DOHH2 (cell line): ENCODE measurements at regions not wholly inside any gene's neighbourhood (a gene's known extent, or its start where the extent isn't known, plus 50 kb on each side); places are given as distances from the start of the nearest gene placed in this dataset.
"Not testable (repeated sequence)": the region's sequence is repeated elsewhere in the genome, so short reads cannot be mapped to it uniquely, and the experiment has no call there.

Experiments
- CTCF ChIP-seq: fragments of 200-600 bp; sonication (generic); IDR thresholded peaks from one replicate; pipeline ENCODE4 v1.5.1; 2014; ENCODE audit warnings: antibody characterized with exemption, mild to moderate bottlenecking, low read depth, low read length; ENCODE audit not compliant: poor library complexity, severe bottlenecking
- EZH2phosphoT487 ChIP-seq: fragments of 200-600 bp; sonication (generic); IDR thresholded peaks from 2 replicates; pipeline ENCODE4 v1.6.1; 2017; ENCODE audit warnings: borderline replicate concordance, mild to moderate bottlenecking, antibody characterized with exemption, low read length, moderate library complexity, mixed read lengths

- TF ChIP-seq CTCF, EZH2phosphoT487: not testable (repeated sequence)
Measured at GRCh38 chr12:131296136-131296535, 342.4 kb downstream of the ADGRD1 start.
